ENCODE measurements at regions not wholly inside any gene's neighbourhood (a gene's known extent, or its start where the extent isn't known, plus 50 kb on each side); places are given as distances from the start of the nearest gene placed in this dataset.

- TF ChIP-seq CTCF (IDR thresholded peaks at IDR 0.05 in 4 of 5, conservative IDR thresholded peaks at IDR 0.05 in 1 of 5) (no peak), POLR2A (IDR thresholded peaks at IDR 0.05) (no peak)
These were observed 178.1 kb upstream of the RUNX1 start for GRCh38 chr21:35226968-35227744.
